BJ (cell line): ENCODE measurements at regions not wholly inside any gene's neighbourhood (a gene's known extent, or its start where the extent isn't known, plus 50 kb on each side); places are given as distances from the start of the nearest gene placed in this dataset.

ENCODE experiments used
- CTCF ChIA-PET: fragments of 350-600 bp; formaldehyde crosslinking; extraction: SDS; loops from one replicate; lab custom pipeline; 2021; ENCODE audit warnings: antibody characterized with exemption, inconsistent platforms; lab: Yijun Ruan, JAX
- POLR2A ChIA-PET: fragments of 300-600 bp; sonication (Branson Sonifier 250); formaldehyde crosslinking; extraction: SDS; loops from one replicate; lab custom pipeline; 2021; ENCODE audit warnings: antibody characterized with exemption; lab: Charles Lee
- DNase-seq: peaks from one replicate; pipeline ENCODE4 v3.0.0-alpha.2; 2011; ENCODE audit warnings: low read depth
- H3K27me3 ChIP-seq: 2 replicates; pipeline ENCODE4 v1.6.0; 2011; ENCODE audit warnings: low read length; ENCODE audit not compliant: control insufficient read depth, insufficient read depth
- H3K36me3 ChIP-seq: 2 replicates; pipeline ENCODE4 v1.5.1; 2011; ENCODE audit warnings: low read length; ENCODE audit not compliant: control insufficient read depth, insufficient read depth
- H3K4me3 ChIP-seq: 2 replicates; pipeline ENCODE4 v1.5.1; 2011; ENCODE audit warnings: low read depth, mild to moderate bottlenecking, control low read depth, low read length
- TF ChIP-seq, protein P1 (sequence below): IDR thresholded peaks from 2 replicates; pipeline ENCODE4 v1.5.1; 2011; ENCODE audit warnings: low read depth, mild to moderate bottlenecking, control low read depth, inconsistent platforms, low read length, moderate library complexity; ENCODE audit not compliant: insufficient read depth

DNA sequence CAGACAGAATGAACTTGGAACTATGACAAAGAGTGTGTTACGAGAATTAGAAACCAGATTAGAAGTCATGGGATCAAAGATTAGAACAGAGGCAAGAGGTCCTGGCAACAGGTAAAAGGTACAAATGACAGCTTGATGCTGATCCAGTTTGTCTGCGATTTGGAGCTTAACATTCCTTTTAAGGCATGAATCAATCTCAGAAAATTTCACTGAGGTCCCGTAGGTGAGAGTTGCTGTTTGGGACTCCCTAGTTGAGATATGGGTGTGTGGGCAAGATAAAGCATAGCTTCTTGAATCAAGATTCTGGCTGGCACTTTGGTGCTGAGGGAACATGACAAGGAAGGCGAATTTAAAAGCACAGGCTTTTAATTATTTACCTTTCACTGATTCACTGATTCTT lies 62.6 kb upstream of the ACSL4 start:
- TF ChIP-seq, protein P1, sequence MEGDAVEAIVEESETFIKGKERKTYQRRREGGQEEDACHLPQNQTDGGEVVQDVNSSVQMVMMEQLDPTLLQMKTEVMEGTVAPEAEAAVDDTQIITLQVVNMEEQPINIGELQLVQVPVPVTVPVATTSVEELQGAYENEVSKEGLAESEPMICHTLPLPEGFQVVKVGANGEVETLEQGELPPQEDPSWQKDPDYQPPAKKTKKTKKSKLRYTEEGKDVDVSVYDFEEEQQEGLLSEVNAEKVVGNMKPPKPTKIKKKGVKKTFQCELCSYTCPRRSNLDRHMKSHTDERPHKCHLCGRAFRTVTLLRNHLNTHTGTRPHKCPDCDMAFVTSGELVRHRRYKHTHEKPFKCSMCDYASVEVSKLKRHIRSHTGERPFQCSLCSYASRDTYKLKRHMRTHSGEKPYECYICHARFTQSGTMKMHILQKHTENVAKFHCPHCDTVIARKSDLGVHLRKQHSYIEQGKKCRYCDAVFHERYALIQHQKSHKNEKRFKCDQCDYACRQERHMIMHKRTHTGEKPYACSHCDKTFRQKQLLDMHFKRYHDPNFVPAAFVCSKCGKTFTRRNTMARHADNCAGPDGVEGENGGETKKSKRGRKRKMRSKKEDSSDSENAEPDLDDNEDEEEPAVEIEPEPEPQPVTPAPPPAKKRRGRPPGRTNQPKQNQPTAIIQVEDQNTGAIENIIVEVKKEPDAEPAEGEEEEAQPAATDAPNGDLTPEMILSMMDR, result no peak
- Histone ChIP-seq H3K4me3 (no peak overlapping the region), H3K27me3 (no peaks in the 10 kb centered on the region), H3K36me3 (no peaks in the 10 kb centered on the region)
- ChIA-PET CTCF (interaction anchor here (1.5 kb wide), 1 partner anchor 20 kb away, joined by 3 read pairs; no protein-coding TSS in a partner anchor), POLR2A (no interaction called here)
- DNase-seq, result no peak

DNA sequence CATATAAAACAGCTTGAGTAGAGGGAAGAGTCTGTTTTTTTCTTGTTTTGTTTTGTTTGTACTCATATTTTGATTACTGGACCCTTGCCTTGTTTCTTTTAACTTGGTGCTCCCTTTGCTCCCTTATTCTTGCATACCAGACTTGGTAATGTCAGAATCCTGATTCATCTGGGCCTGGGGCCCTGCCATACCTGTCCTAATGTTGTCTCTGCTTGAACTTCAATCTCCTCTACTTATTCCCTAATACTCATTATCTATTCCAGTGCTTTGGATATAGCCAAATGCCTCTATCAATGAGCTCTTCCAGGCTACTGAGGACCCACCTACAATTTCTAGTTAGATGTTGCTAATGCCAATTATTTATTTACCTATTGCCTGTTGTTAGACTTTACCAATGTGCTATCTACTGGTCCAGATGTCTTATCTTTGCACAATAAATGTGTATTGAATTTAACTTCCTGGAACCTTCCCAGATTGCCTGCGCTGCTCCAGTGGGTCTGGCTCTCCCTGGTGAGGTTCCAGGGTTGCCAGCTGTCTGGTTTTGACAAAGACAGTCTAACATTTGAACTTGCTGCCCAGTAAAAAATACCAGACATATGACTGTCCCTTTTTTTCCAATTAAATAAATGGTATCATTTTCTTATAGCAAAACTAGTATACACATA lies 64.4 kb upstream of the ACSL4 start:
- no peak for DNase-seq
- Histone ChIP-seq H3K4me3 (no peak overlapping the region), H3K36me3 (no peaks in the 10 kb centered on the region), H3K27me3 (no peaks in the 10 kb centered on the region)
- POLR2A ChIA-PET, result no interaction called here
- CTCF ChIA-PET, result no interaction called here
- TF ChIP-seq, protein P1, result no peak

GRCh38 chrX:109812236-109812635 lies 79.2 kb upstream of the ACSL4 start:
- CTCF ChIA-PET, result interaction anchor here (1.2 kb wide), 1 partner anchor 44 kb away, joined by 3 read pairs; no protein-coding TSS in a partner anchor
- Histone ChIP-seq H3K27me3 (no peaks in the 10 kb centered on the region), H3K4me3 (no peak overlapping the region), H3K36me3 (no peaks in the 10 kb centered on the region)
- TF ChIP-seq, protein P1, result no peak
- DNase-seq, result no peak
- POLR2A ChIA-PET, result no interaction called here

DNA sequence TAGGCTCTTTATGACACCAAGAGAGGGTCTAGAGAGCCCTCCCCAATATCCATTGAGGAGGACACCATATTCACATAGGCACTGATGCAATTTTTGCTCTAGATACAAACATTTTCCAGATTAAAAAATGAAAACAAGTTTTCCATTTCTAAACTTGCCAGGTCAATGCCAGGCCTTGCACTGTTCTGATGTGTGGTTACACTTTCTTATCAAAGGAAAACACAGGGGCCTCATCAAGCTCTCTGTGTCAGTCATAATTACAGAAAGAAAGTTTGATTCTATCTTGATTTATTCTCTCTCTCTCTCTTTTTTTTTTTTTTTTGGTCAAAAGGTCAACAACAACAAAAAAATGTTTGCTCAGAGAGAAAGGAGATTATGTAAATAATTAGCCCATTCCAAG lies 80.2 kb upstream of the ACSL4 start:
- POLR2A ChIA-PET, result no interaction called here
- CTCF ChIA-PET, result interaction anchor here (1.2 kb wide), 1 partner anchor 43 kb away, joined by 3 read pairs; no protein-coding TSS in a partner anchor
- DNase-seq, result no peak
- Histone ChIP-seq H3K36me3 (no peaks in the 10 kb centered on the region), H3K4me3 (no peak overlapping the region), H3K27me3 (no peaks in the 10 kb centered on the region)
- TF ChIP-seq, protein P1, result no peak

- no peaks in the 10 kb centered on the region for H3K36me3 ChIP-seq
- no peak overlapping the region for H3K4me3 ChIP-seq
- no peak for DNase-seq
- TF ChIP-seq, protein P1, result no peak
- ChIA-PET CTCF (interaction anchor here (0.6 kb wide), 1 partner anchor 8 kb away, joined by 3 read pairs; no protein-coding TSS in a partner anchor), POLR2A (interaction anchor here (0.6 kb wide), 1 partner anchor 132 kb away, joined by 3 read pairs; no protein-coding TSS in a partner anchor)
- H3K27me3 ChIP-seq, result no peaks in the 10 kb centered on the region
These were observed 85.9 kb upstream of the ACSL4 start for GRCh38 chrX:109818976-109819375.
